Heart left ventricle (tissue), 13 donors: ENCODE measurements at regions not wholly inside any gene's neighbourhood (a gene's known extent, or its start where the extent isn't known, plus 50 kb on each side); places are given as distances from the start of the nearest gene placed in this dataset.

Experiments
- POLR2A ChIP-seq, 2 donors: fragments of 450-650 bp; IDR thresholded peaks; one replicate each; pipeline ENCODE4 v1.6.1; 2017; ENCODE audit warnings: antibody characterized with exemption in 2 of 2, mild to moderate bottlenecking in 2 of 2, moderate library complexity in 2 of 2
- TF ChIP-seq, protein P1 (sequence below), 12 donors: fragments of 200-600 bp; sonication (generic) in 4 of 12; IDR thresholded peaks; one replicate each; pipeline versions ENCODE4 v1.5.0 to v1.8.0; 2018 to 2022; ENCODE audit warnings: antibody characterized with exemption in 12 of 12, mild to moderate bottlenecking in 5 of 12
- donor health status: ischemic (EF 13 %, LVEDD 7.1; RV severe dilation, severe dysfunction).
- donor health status: DM: no; HTN: yes; CAD: no.
- donor health status: DM: no; HTN: no; CAD: no.
- donor health status: ischemic (EF 25% LVEDD 6.9; RV normal size, moderate dysfunction).
- donor health status: ischemic (EF 25% LVEDD 5.7; RV mildly dilated, moderate dysfunction).
- donor health status: ischemic (EF 35%, LVEDD 5.7; RV mildly dilated, moderate dysfunction).
- donor health status: nonischemic (EF 11% LVEDD 7.7; RV severe dilation, severe dysfunction).
- donor health status: DM: yes; HTN: yes; CAD: no.
- donor health status: PGD.
- donor health status: ischemic (EF 29% LVEDD 5.4; RV normal size, mild dysfunction).
- donor health status: nonischemic (EF 23%, LVEDD 6.1; RV moderate dilation, normal function).

- TF ChIP-seq POLR2A (IDR thresholded peaks at IDR 0.05), result no peak
- TF ChIP-seq, protein P1, sequence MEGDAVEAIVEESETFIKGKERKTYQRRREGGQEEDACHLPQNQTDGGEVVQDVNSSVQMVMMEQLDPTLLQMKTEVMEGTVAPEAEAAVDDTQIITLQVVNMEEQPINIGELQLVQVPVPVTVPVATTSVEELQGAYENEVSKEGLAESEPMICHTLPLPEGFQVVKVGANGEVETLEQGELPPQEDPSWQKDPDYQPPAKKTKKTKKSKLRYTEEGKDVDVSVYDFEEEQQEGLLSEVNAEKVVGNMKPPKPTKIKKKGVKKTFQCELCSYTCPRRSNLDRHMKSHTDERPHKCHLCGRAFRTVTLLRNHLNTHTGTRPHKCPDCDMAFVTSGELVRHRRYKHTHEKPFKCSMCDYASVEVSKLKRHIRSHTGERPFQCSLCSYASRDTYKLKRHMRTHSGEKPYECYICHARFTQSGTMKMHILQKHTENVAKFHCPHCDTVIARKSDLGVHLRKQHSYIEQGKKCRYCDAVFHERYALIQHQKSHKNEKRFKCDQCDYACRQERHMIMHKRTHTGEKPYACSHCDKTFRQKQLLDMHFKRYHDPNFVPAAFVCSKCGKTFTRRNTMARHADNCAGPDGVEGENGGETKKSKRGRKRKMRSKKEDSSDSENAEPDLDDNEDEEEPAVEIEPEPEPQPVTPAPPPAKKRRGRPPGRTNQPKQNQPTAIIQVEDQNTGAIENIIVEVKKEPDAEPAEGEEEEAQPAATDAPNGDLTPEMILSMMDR (IDR thresholded peaks at IDR 0.05), result no peak
These were observed 951.2 kb downstream of the TECRL start for GRCh38 chr4:63458010-63458409.
